Coronary artery (tissue), 2 donors: ENCODE measurements at regions not wholly inside any gene's neighbourhood (a gene's known extent, or its start where the extent isn't known, plus 50 kb on each side); places are given as distances from the start of the nearest gene placed in this dataset.

Experiments used
- DNase-seq: peaks from one replicate; pipeline ENCODE4 v3.0.0-alpha.2; 2017; ENCODE audit warnings: low spot score
- H3K27ac ChIP-seq, 2 donors: fragments of 200-600 bp; sonication (generic); one replicate each; pipeline ENCODE4 v1.5.1; 2016 to 2019
- H3K4me3 ChIP-seq: fragments of 200-600 bp; sonication (generic); 2 replicates; pipeline ENCODE4 v1.5.1; 2016; ENCODE audit warnings: mild to moderate bottlenecking, moderate library complexity
- TF ChIP-seq, protein P1 (sequence below): fragments of 200-600 bp; sonication (generic); IDR thresholded peaks from one replicate; pipeline ENCODE4 v1.5.1; 2019; ENCODE audit warnings: antibody characterized with exemption

DNA sequence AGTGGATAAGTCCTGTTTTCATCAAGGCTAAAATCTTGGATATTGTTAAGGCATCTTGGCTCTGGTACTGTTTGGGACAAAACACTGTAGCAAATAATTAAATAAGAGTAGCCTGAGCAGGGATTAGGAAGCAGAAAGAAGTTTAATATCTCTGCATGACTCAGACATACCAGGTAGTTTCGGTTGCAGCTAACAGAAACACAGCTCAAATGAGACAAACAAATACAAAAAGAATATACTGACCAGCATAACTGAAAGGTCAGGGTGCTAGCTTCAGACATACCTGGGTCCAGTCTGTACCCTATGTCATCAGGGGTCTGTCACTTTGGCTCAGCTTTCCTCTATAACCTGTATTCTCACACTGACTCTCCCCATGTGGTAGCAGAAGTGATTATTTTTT is 156.4 kb upstream of the MAP3K1 start:
- H3K4me3 ChIP-seq: no peak overlapping the region
- no peak for DNase-seq
- TF ChIP-seq, protein P1, sequence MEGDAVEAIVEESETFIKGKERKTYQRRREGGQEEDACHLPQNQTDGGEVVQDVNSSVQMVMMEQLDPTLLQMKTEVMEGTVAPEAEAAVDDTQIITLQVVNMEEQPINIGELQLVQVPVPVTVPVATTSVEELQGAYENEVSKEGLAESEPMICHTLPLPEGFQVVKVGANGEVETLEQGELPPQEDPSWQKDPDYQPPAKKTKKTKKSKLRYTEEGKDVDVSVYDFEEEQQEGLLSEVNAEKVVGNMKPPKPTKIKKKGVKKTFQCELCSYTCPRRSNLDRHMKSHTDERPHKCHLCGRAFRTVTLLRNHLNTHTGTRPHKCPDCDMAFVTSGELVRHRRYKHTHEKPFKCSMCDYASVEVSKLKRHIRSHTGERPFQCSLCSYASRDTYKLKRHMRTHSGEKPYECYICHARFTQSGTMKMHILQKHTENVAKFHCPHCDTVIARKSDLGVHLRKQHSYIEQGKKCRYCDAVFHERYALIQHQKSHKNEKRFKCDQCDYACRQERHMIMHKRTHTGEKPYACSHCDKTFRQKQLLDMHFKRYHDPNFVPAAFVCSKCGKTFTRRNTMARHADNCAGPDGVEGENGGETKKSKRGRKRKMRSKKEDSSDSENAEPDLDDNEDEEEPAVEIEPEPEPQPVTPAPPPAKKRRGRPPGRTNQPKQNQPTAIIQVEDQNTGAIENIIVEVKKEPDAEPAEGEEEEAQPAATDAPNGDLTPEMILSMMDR: no peak
- no peak overlapping the region for H3K27ac ChIP-seq

DNA sequence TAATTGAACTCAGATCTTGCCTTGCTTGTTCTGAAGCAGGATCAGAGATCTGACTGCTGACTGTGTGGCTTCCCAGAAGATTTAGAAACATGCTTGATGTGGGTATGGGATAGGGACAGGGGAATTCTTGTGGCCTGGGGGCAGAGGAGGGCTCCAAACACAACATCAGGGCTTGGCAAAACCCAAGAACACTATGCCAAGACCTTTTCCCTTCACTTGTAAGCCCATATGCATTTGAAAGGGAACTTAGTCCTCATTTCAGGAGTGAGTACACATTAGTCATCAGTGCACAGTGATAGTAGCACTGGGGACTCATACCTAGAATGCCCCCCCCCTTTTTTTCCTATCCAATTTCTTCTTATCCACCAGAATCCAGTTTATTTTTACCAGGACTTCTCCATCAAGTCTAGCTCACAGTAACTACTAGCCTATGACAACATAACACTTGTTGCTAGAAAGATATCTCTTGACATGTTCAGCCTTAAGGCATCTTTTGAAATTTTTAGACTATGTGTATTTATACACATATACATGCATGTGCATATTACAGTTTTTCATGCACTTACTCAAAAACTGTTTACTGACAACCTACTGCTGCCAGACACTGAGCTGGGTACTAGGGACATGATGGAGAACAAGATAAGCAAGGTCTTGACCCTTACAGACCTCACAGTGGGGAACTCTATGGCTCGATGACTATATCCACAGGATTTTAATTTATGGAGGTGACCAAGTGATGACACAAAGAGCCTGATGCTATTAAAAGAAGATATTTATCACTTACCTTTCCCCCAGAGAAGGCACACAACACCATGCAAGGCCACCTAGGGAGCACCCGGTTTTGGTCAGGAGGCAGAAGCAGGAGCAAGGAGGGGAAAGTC is 158.3 kb upstream of the MAP3K1 start:
- no peak overlapping the region for H3K27ac ChIP-seq
- no peak for DNase-seq
- TF ChIP-seq, protein P1: no peak
- no peak overlapping the region for H3K4me3 ChIP-seq

DNA sequence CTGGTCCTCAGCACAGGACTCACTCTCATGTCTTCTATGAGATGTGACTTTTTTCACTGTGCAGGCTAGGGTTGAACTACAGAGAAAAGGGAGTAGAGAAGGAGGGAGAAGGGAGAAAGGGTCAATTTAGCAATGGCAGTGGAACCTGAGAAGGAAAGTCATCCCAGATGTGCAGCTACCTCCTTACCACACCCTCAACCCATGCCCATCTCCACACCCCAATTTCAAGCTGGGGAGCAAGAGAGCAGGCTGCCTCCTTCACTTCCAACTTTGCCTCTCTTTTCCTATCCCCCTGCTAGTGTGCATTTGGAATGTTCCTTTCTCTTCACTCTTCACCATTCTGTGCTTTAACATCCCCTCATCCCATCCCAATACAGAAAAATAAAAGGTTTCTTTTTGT is 163.5 kb upstream of the MAP3K1 start:
- no peak for DNase-seq
- no peak overlapping the region for H3K4me3 ChIP-seq
- TF ChIP-seq, protein P1: no peak
- no peak overlapping the region for H3K27ac ChIP-seq

DNA sequence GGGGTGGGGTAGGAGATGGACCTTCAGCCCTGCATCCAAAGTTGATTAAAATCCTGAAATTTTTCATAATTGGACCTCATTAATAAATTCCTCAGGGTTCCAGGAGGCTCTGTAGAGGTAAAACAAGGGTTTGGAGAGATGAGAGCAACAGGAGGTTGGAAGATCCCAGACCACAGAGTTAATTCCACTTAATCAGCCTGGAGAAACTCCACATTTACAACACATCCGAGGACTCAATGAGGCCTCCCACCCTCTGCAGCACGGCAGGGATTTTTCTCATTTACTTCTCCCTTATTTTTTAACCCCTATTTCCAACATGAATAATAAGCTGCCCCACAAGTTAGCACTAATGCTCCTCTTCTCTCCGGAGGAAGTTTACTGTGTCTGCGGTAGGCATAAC is 165.0 kb upstream of the MAP3K1 start:
- no peak overlapping the region for H3K4me3 ChIP-seq
- TF ChIP-seq, protein P1: no peak
- H3K27ac ChIP-seq: no peak overlapping the region
- DNase-seq: no peak

DNA sequence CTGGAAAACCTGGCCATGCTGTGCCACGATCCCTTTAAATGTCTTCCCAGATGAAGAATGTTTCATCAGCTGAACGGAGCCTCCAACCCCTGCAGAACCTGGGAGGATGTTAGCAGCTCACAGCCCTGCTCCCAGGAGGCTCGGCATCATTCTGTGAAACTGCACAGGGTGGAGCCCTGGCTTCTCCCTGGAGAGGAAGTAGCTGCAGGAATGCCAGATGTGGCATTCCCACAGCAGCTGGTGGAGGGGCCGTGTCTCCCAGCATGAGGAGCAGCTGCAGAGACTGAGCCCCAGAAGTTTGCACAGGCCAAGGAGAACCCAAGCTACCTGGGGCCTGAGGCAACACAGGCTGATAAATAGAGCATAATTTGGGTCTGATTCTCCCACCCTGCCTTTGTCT is 165.8 kb upstream of the MAP3K1 start:
- H3K27ac ChIP-seq: no peak overlapping the region
- TF ChIP-seq, protein P1: no peak
- DNase-seq: no peak

DNA sequence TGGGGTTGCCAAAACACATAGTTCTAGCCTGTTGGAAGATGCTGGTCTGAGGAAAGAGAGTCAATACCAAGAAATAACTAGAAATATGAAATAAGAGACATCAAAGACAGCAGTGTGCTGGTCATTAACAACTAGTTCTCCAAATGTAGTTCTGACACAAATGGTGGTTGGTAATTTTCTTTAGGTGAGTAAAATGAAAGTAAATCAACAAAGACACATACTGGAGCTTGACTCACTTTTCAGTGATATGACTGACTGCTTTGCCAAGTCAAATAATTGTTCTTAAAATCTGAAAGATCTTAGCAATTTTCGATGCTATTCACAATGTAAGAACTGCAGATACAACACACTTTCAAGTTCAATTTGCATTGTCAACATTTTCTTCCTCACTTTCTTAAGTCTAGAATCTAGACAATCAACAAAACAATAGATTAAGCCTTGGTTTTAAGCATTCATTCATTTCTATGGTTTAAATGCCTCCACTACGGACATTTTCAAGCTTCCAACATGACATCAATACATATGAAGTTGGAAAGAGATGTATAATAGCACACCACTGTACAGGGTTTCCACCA is 166.8 kb upstream of the MAP3K1 start:
- Histone ChIP-seq H3K4me3 (no peak overlapping the region), H3K27ac (no peak overlapping the region)
- TF ChIP-seq, protein P1: no peak
- no peak for DNase-seq

More for the DNA sequence above, 165.8 kb upstream of the MAP3K1 start:
- H3K4me3 ChIP-seq: no peak overlapping the region
